Gastroesophageal sphincter (tissue), 3 donors: ENCODE measurements at regions not wholly inside any gene's neighbourhood (a gene's known extent, or its start where the extent isn't known, plus 50 kb on each side); places are given as distances from the start of the nearest gene placed in this dataset.

Experiments
- CTCF ChIP-seq, 4 experiments: fragments of 200-600 bp in 2 of 4; fragments of 450-650 bp in 2 of 4; sonication (generic) in 1 of 4; IDR thresholded peaks; one replicate each; pipeline ENCODE4 v1.5.1; 2017 to 2019; ENCODE audit warnings: antibody characterized with exemption in 4 of 4, mild to moderate bottlenecking in 2 of 4, moderate library complexity in 2 of 4
- EP300 ChIP-seq: sonication (generic); formaldehyde crosslinking; IDR thresholded peaks from one replicate; pipeline ENCODE4 v1.6.1; 2017; ENCODE audit warnings: antibody characterized with exemption, mild to moderate bottlenecking
- POLR2A ChIP-seq, 2 donors: fragments of 450-650 bp; IDR thresholded peaks; one replicate each; pipeline ENCODE4 v1.6.1; 2017; ENCODE audit warnings: antibody characterized with exemption in 2 of 2, mild to moderate bottlenecking in 2 of 2, moderate library complexity in 1 of 2
- POLR2AphosphoS5 ChIP-seq: sonication (generic); formaldehyde crosslinking; IDR thresholded peaks from one replicate; pipeline ENCODE4 v1.6.1; 2017; ENCODE audit warnings: antibody characterized with exemption

- TF ChIP-seq CTCF (IDR thresholded peaks at IDR 0.05) = no peak
- TF ChIP-seq POLR2A (IDR thresholded peaks at IDR 0.05) = no peak
- TF ChIP-seq POLR2AphosphoS5 = no peak
- TF ChIP-seq EP300 = no peak
Observed at GRCh38 chr4:25592736-25593135, 62.9 kb upstream of the SLC34A2 start.
